Trophoblast cell (in vitro differentiated cells and primary cell): ENCODE measurements at regions not wholly inside any gene's neighbourhood (a gene's known extent, or its start where the extent isn't known, plus 50 kb on each side); places are given as distances from the start of the nearest gene placed in this dataset.
A peak's percentile ranks its signal among the peaks of the same experiment; 100 is the strongest.

Source experiments
- DNase-seq, 2 donors: peaks; one replicate each; pipeline ENCODE4 v3.0.0-alpha.2; 2016
- H2AFZ ChIP-seq: 2 replicates; pipeline ENCODE4 v1.6.1; 2013; ENCODE audit warnings: low read length, moderate library complexity, mild to moderate bottlenecking; ENCODE audit not compliant: insufficient read depth, poor library complexity
- H2AK5ac ChIP-seq: 2 replicates; pipeline ENCODE4 v1.6.1; 2013; ENCODE audit warnings: mild to moderate bottlenecking, low read length
- H2BK120ac ChIP-seq: 2 replicates; pipeline ENCODE4 v1.6.1; 2013; ENCODE audit warnings: low read length, mild to moderate bottlenecking, moderate library complexity; ENCODE audit not compliant: insufficient read depth, poor library complexity
- H2BK12ac ChIP-seq: 2 replicates; pipeline ENCODE4 v1.6.1; 2013; ENCODE audit warnings: mild to moderate bottlenecking, low read length, moderate library complexity
- H2BK5ac ChIP-seq: 2 replicates; pipeline ENCODE4 v1.6.1; 2013; ENCODE audit warnings: low read length, low read depth, moderate library complexity, mild to moderate bottlenecking; ENCODE audit not compliant: poor library complexity
- H3K14ac ChIP-seq: 2 replicates; pipeline ENCODE4 v1.6.1; 2013; ENCODE audit warnings: mild to moderate bottlenecking, low read length
- H3K18ac ChIP-seq: 2 replicates; pipeline ENCODE4 v1.6.1; 2013; ENCODE audit warnings: mild to moderate bottlenecking, low read length
- H3K23ac ChIP-seq: 2 replicates; pipeline ENCODE4 v1.6.1; 2013; ENCODE audit warnings: low read length
- H3K27ac ChIP-seq: 2 replicates; pipeline ENCODE4 v1.5.1; 2013; ENCODE audit warnings: low read depth, mild to moderate bottlenecking, inconsistent platforms, low read length, moderate library complexity
- H3K27me3 ChIP-seq: 2 replicates; pipeline ENCODE4 v1.6.1; 2013; ENCODE audit warnings: inconsistent platforms, mild to moderate bottlenecking, low read length, moderate library complexity; ENCODE audit not compliant: insufficient read depth
- H3K36me3 ChIP-seq, 2 experiments: 1 replicate in 1 of 2; 2 replicates in 1 of 2; pipeline ENCODE4 v1.6.1; 2013; ENCODE audit warnings: low read length in 2 of 2, mild to moderate bottlenecking in 2 of 2, moderate library complexity in 1 of 2; ENCODE audit not compliant: insufficient read depth in 2 of 2, control insufficient read depth in 1 of 2
- H3K4ac ChIP-seq: 2 replicates; pipeline ENCODE4 v1.6.1; 2013; ENCODE audit warnings: low read depth, mild to moderate bottlenecking, low read length, moderate library complexity
- H3K4me1 ChIP-seq, 2 experiments: 1 replicate in 1 of 2; 2 replicates in 1 of 2; pipeline ENCODE4 v1.6.1; 2013; ENCODE audit warnings: low read length in 2 of 2, mild to moderate bottlenecking in 2 of 2, moderate library complexity in 1 of 2; ENCODE audit not compliant: insufficient read depth in 2 of 2, control insufficient read depth in 1 of 2
- H3K4me2 ChIP-seq: 2 replicates; pipeline ENCODE4 v1.6.1; 2013; ENCODE audit warnings: inconsistent platforms, mild to moderate bottlenecking, low read length, moderate library complexity
- H3K4me3 ChIP-seq: 2 replicates; pipeline ENCODE4 v1.5.1; 2013; ENCODE audit warnings: mild to moderate bottlenecking, low read depth, low read length, inconsistent platforms
- H3K79me1 ChIP-seq: one replicate; pipeline ENCODE4 v1.6.1; 2013; ENCODE audit warnings: low read length
- H3K79me2 ChIP-seq: 2 replicates; pipeline ENCODE4 v1.6.1; 2013; ENCODE audit warnings: low read length, mild to moderate bottlenecking; ENCODE audit not compliant: control insufficient read depth, insufficient read depth, poor library complexity
- H3K9ac ChIP-seq: 2 replicates; pipeline ENCODE4 v1.6.1; 2013; ENCODE audit warnings: mild to moderate bottlenecking, low read length
- H3K9me3 ChIP-seq: 2 replicates; pipeline ENCODE4 v1.6.1; 2013; ENCODE audit warnings: low read depth, mild to moderate bottlenecking, control low read depth, inconsistent platforms, low read length; ENCODE audit not compliant: insufficient read depth
- H4K12ac ChIP-seq: 2 replicates; pipeline ENCODE4 v1.6.1; 2013; ENCODE audit warnings: low read depth, mild to moderate bottlenecking, low read length, moderate library complexity
- H4K8ac ChIP-seq: 2 replicates; pipeline ENCODE4 v1.6.1; 2013; ENCODE audit warnings: low read depth, mild to moderate bottlenecking, low read length, moderate library complexity
- H4K91ac ChIP-seq: one replicate; pipeline ENCODE4 v1.6.1; 2013; ENCODE audit warnings: low read depth, mild to moderate bottlenecking, low read length, moderate library complexity
- WGBS: extraction: QIAGEN DNeasy Blood & Tissue Kit; methylation state at CpG from one replicate; pipeline ENCODE4 v1.1.7; 2013; ENCODE audit warnings: missing lambda C conversion rate; ENCODE audit not compliant: insufficient read length, insufficient coverage; ENCODE audit errors: extremely low coverage; 5-methylcytosine and 5-hydroxymethylcytosine counted together

DNA sequence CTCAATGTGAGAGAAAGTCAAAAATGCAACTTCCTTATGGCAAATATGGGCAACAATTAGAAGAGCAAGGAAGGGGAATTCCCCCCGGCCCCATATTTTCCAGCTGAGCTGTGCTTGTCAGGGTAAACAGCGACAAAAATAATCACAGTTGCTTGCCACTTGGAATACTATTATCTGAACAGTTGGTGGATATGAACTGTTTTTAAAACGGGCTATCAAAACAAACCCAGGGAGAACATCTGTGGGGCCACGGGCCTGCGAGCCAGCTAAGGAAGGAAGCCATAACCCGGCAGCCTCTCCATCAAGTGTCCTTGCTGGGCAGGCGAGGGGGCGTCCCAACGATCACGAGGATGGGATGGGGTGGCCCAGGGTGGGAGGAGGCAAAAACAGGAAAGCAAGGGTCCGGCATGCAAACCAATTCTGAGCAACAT, 228.4 kb downstream of the ARHGAP12 start:
- H3K4me2 ChIP-seq: no peak overlapping the region
- peaks cover 0 to 4% of the 10 kb centered on the region in 2 experiments for H3K4me1 ChIP-seq
- WGBS: no CpG with 5 or more reads among the region's 11 CpGs
- no peak overlapping the region for H4K91ac ChIP-seq
- H4K12ac ChIP-seq: no peak overlapping the region
- no peaks in the 10 kb centered on the region for H3K79me1 ChIP-seq
- H3K79me2 ChIP-seq: no peaks in the 10 kb centered on the region
- no peak overlapping the region for H3K23ac ChIP-seq
- H3K14ac ChIP-seq: no peak overlapping the region
- H3K9ac ChIP-seq: no peak overlapping the region
- H3K4me3 ChIP-seq: no peak overlapping the region
- no peak overlapping the region for H2BK12ac ChIP-seq
- no peak for DNase-seq
- no peak overlapping the region for H2BK5ac ChIP-seq
- H3K27me3 ChIP-seq: no peaks in the 10 kb centered on the region
- H2BK120ac ChIP-seq: no peak overlapping the region
- H2AFZ ChIP-seq: no peak overlapping the region
- H4K8ac ChIP-seq: no peak overlapping the region
- H3K36me3 ChIP-seq: no peaks in the 10 kb centered on the region
- H3K4ac ChIP-seq: no peak overlapping the region
- peaks cover 9% of the 10 kb centered on the region for H3K9me3 ChIP-seq
- H2AK5ac ChIP-seq: no peak overlapping the region
- H3K27ac ChIP-seq: no peak overlapping the region
- H3K18ac ChIP-seq: no peak overlapping the region

DNA sequence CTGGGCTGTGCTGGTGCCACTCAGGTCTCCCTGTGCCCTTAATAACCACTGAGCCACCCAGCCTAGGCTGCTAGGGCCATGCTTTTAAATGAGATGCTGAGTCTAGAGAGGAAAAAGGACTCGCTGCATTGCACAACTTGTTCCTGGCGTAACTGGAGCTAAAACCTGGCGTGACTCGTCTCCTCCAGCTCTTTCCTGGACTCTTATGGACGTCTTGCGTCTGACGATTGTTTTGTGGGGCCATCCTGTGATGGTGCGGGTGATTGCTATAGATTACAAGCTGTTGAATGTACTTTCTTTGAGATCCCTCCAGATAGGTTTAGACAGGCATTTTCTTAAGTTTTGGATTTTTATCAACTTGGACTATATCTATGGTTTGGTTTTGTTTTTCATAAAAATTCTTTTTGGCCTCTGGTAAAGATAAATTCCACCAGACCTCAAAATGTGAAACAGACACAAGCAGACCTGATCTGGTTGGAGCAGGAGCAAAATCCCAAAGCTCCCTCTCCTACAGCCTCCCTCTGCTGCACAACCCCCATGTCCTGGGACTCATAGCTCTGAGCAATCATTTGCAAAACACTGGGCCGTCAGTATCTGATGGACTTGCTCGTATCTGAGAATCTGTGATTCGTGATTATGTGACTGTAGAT, 230.3 kb downstream of the ARHGAP12 start:
- H2BK5ac ChIP-seq: no peak overlapping the region
- H3K36me3 ChIP-seq: no peaks in the 10 kb centered on the region
- no peak overlapping the region for H3K4me3 ChIP-seq
- no peak overlapping the region for H3K27ac ChIP-seq
- no peak overlapping the region for H3K9ac ChIP-seq
- H2BK120ac ChIP-seq: no peak overlapping the region
- H3K23ac ChIP-seq: no peak overlapping the region
- no peak overlapping the region for H3K14ac ChIP-seq
- H3K4me1 ChIP-seq: peaks cover 0 to 4% of the 10 kb centered on the region in 2 experiments
- no peak overlapping the region for H4K8ac ChIP-seq
- no peak overlapping the region for H2BK12ac ChIP-seq
- H4K12ac ChIP-seq: no peak overlapping the region
- no peak overlapping the region for H3K4me2 ChIP-seq
- H2AK5ac ChIP-seq: no peak overlapping the region
- no peak overlapping the region for H3K18ac ChIP-seq
- WGBS: no CpG with 5 or more reads among the region's 11 CpGs
- H3K79me1 ChIP-seq: no peaks in the 10 kb centered on the region
- no peak overlapping the region for H4K91ac ChIP-seq
- H3K27me3 ChIP-seq: no peaks in the 10 kb centered on the region
- H3K4ac ChIP-seq: no peak overlapping the region
- H3K9me3 ChIP-seq: peaks cover 4% of the 10 kb centered on the region
- peak; percentile 81 to 88 for DNase-seq
- no peaks in the 10 kb centered on the region for H3K79me2 ChIP-seq
- peak overlapping the region; percentile 0 for H2AFZ ChIP-seq

DNA sequence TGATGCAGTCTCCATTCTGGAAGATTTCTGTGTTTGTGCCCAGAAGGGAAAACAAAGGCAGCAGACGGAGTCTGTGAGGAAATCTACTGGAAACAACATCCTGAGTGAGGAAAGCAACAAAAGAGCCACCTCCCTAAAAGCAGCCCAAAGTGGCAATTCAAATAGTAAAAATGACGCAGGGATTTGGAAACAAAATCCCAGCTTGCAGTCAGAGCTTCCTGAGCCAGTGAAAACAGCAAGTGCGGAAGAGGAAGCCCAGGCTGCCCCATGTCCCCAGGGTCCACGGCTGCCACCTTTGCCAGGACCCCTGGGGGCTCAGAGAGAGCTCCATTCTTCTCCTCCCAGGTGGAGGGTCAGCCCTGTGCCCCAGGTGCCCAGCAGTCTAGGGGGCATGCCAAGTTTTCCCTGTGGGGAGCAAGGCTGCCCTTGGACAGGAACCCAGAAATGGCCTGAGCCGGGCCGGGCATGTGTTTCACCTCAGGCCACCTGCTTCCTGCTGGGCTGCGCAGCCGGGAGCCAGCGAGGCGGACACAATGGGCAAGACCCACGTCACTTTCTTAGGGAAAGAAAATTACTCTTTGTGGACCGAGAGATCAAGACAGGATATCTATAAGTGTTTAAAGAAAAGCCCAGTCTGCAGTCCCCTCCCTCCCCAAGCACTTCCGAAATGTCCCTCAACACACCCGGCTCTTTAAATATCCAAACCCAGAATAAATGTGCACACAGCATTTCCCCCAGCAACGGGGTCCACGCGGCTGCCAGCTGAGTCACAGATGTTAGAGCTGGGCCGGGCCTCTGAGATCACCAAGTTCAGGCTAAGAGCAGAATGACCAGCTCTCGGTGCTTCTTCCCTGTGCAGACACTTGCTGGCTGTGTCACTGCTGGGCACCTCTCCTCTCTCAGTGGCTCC, 231.1 kb downstream of the ARHGAP12 start:
- Histone ChIP-seq H3K36me3 (no peaks in the 10 kb centered on the region), H2AFZ (peak overlapping the region; percentile 0), H4K8ac (no peak overlapping the region), H3K4ac (no peak overlapping the region), H3K18ac (no peak overlapping the region), H3K79me2 (no peaks in the 10 kb centered on the region), H3K27ac (no peak overlapping the region), H4K12ac (no peak overlapping the region), H3K4me3 (no peak overlapping the region), H3K4me1 (peaks cover 0 to 4% of the 10 kb centered on the region in 2 experiments), H3K14ac (no peak overlapping the region), H3K23ac (no peak overlapping the region), H3K79me1 (no peaks in the 10 kb centered on the region), H2BK5ac (no peak overlapping the region), H2AK5ac (no peak overlapping the region), H3K27me3 (no peaks in the 10 kb centered on the region), H2BK120ac (no peak overlapping the region), H3K9ac (no peak overlapping the region), H2BK12ac (no peak overlapping the region), H4K91ac (no peak overlapping the region), H3K4me2 (no peak overlapping the region), H3K9me3 (no peaks in the 10 kb centered on the region)
- no CpG with 5 or more reads among the region's 19 CpGs for WGBS
- peak; percentile 54 to 55 for DNase-seq

DNA sequence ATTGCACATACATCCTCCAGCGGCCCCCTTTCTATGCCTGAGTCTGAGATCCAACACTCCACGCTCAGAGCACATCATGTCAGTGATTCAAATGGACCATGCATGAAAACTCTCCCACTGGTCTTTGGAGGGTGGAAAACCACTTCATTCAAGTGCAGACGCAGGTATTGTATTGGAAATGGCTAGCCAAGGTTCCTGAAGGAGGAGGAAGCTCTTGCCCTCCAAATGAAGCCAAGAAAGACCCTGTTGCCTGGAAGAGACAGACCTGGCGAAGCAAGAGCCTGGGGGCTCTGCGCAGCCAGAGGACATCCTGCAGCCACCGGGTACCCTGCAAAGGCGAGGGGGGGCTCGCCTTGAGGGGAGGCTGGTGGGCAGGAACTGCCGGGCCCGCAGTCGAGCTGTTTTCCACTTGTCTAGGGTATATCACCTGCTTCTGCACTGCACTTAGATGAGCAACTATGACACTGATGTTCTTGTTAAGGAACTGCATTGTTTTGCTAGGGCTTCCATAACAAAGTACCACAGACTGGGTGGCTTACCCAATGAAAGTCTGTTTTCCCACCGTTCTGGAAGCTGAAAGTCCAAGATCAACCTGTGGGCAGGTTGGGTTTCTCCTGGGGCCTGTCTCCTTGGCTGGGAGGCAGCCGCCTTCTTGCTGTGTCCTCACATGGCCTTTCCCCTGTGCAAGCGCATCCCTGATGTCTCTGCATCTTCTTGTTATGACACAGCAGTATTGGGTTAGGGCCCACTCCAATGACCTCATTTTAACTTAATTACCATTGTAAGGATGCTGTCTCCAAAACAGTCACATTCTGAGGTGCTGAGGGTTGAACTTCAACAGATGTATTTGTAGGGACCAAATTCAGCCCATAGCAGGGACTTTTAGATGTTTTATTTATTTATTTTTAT, 233.4 kb downstream of the ARHGAP12 start:
- Histone ChIP-seq H3K79me2 (no peaks in the 10 kb centered on the region), H3K4me3 (no peak overlapping the region), H3K18ac (no peak overlapping the region), H3K27me3 (no peaks in the 10 kb centered on the region), H3K36me3 (no peaks in the 10 kb centered on the region), H3K4me1 (peaks cover 0 to 4% of the 10 kb centered on the region in 2 experiments), H3K27ac (no peak overlapping the region), H3K9ac (no peak overlapping the region), H2BK12ac (no peak overlapping the region), H3K9me3 (no peaks in the 10 kb centered on the region), H2BK5ac (no peak overlapping the region), H3K23ac (no peak overlapping the region), H4K8ac (no peak overlapping the region), H4K91ac (no peak overlapping the region), H4K12ac (no peak overlapping the region), H3K79me1 (no peaks in the 10 kb centered on the region), H2AFZ (no peak overlapping the region), H2AK5ac (no peak overlapping the region), H3K4ac (no peak overlapping the region), H3K14ac (no peak overlapping the region), H3K4me2 (no peak overlapping the region), H2BK120ac (no peak overlapping the region)
- WGBS: no CpG with 5 or more reads among the region's 14 CpGs
- no peak for DNase-seq
